NCI-H1694 treated with DMSO at 0.1 percent for 48 hours (cell line): ENCODE measurements at regions not wholly inside any gene's neighbourhood (a gene's known extent, or its start where the extent isn't known, plus 50 kb on each side); places are given as distances from the start of the nearest gene placed in this dataset.

Source experiments
- DNase-seq: peaks from one replicate; lab custom pipeline; 2025; lab: John Stamatoyannopoulos, UW

GRCh38 chr17:63381101-63381729 is 64.9 kb downstream of the CYB561 start:
- DNase-seq = no peak

GRCh38 chr17:63382136-63382535 is 64.0 kb downstream of the CYB561 start:
- DNase-seq = no peak
